HG02981 (cell line): ENCODE measurements at regions not wholly inside any gene's neighbourhood (a gene's known extent, or its start where the extent isn't known, plus 50 kb on each side); places are given as distances from the start of the nearest gene placed in this dataset.

ENCODE experiments used
- ATAC-seq: cut with Tn5 transposase; IDR thresholded peaks from one replicate; pipeline ENCODE4 v1.9.1; 2021; ENCODE audit warnings: mild to moderate bottlenecking, moderate library complexity; ENCODE audit not compliant: unreplicated experiment

GRCh38 chr6:44062771-44063560, 64.3 kb downstream of the MRPL14 start:
- ATAC-seq = no peak

- no peak for ATAC-seq
Measured at GRCh38 chr6:44062105-44062770, 65.0 kb downstream of the MRPL14 start.

- ATAC-seq = no peak
Measured at GRCh38 chr6:44061375-44062104, 65.7 kb downstream of the MRPL14 start.

- no peak for ATAC-seq
Measured at GRCh38 chr6:44060612-44061374, 66.5 kb downstream of the MRPL14 start.

- no peak for ATAC-seq
Measured at GRCh38 chr6:44059359-44060346, 67.6 kb downstream of the MRPL14 start.

- peak; percentile 70 for ATAC-seq
Measured at GRCh38 chr6:44058617-44059358, 68.5 kb downstream of the MRPL14 start.

- ATAC-seq = no peak
Measured at GRCh38 chr6:44057931-44058616, 69.2 kb downstream of the MRPL14 start.

GRCh38 chr6:44057238-44057930, 69.9 kb downstream of the MRPL14 start:
- ATAC-seq = no peak

- no peak for ATAC-seq
Measured at GRCh38 chr6:44056392-44057237, 70.6 kb downstream of the MRPL14 start.

- ATAC-seq = no peak
Measured at GRCh38 chr6:44054721-44055559, 72.3 kb downstream of the MRPL14 start.

- no peak for ATAC-seq
Measured at GRCh38 chr6:44053760-44054556, 73.3 kb downstream of the MRPL14 start.

GRCh38 chr6:44053106-44053756, 74.0 kb downstream of the MRPL14 start:
- ATAC-seq = no peak

- ATAC-seq = no peak
Measured at GRCh38 chr6:44052419-44053023, 74.7 kb downstream of the MRPL14 start.

- ATAC-seq = no peak
Measured at GRCh38 chr6:44051515-44051914, 75.7 kb downstream of the MRPL14 start.
